Liver (tissue), 8 donors: ENCODE measurements at regions not wholly inside any gene's neighbourhood (a gene's known extent, or its start where the extent isn't known, plus 50 kb on each side); places are given as distances from the start of the nearest gene placed in this dataset.

Source experiments
- DNase-seq: peaks from one replicate; pipeline ENCODE4 v3.0.0-alpha.2; 2017; ENCODE audit warnings: low spot score
- H3K27ac ChIP-seq, 2 donors: one replicate each; pipeline ENCODE4 v1.7.0; 2013; ENCODE audit warnings: inconsistent platforms in 2 of 2, low read length in 2 of 2, control low read depth in 1 of 2, low read depth in 1 of 2, mild to moderate bottlenecking in 1 of 2
- H3K27me3 ChIP-seq, 4 donors: one replicate each; pipeline versions ENCODE4 v1.6.1 to v1.7.0; 2013; ENCODE audit warnings: low read length in 3 of 4, inconsistent platforms in 1 of 4, mild to moderate bottlenecking in 1 of 4, moderate library complexity in 1 of 4; ENCODE audit not compliant: control insufficient read depth in 4 of 4, insufficient read depth in 4 of 4
- H3K36me3 ChIP-seq, 4 donors: one replicate each; pipeline versions ENCODE4 v1.6.1 to v1.7.0; 2013; ENCODE audit warnings: low read length in 3 of 4, mild to moderate bottlenecking in 3 of 4, low read depth in 1 of 4, moderate library complexity in 1 of 4; ENCODE audit not compliant: control insufficient read depth in 4 of 4, insufficient read depth in 3 of 4
- H3K4me1 ChIP-seq, 4 donors: one replicate each; pipeline versions ENCODE4 v1.6.1 to v1.7.0; 2013; ENCODE audit warnings: low read length in 3 of 4, mild to moderate bottlenecking in 3 of 4, moderate library complexity in 1 of 4; ENCODE audit not compliant: control insufficient read depth in 4 of 4, insufficient read depth in 4 of 4
- H3K4me3 ChIP-seq, 3 donors: one replicate each; pipeline versions ENCODE4 v1.6.1 to v1.7.0; 2013; ENCODE audit warnings: low read length in 3 of 3, control low read depth in 1 of 3, low read depth in 1 of 3, mild to moderate bottlenecking in 1 of 3
- H3K9ac ChIP-seq, 2 donors: one replicate each; pipeline ENCODE4 v1.7.0; 2013; ENCODE audit warnings: low read length in 2 of 2, mild to moderate bottlenecking in 2 of 2, moderate library complexity in 2 of 2, control low read depth in 1 of 2, low read depth in 1 of 2
- H3K9me3 ChIP-seq, 4 donors: one replicate each; pipeline versions ENCODE4 v1.6.1 to v1.7.0; 2013; ENCODE audit warnings: low read length in 3 of 4; ENCODE audit not compliant: control insufficient read depth in 4 of 4
- EGR1 ChIP-seq, 2 donors: IDR thresholded peaks; 2 replicates each; pipeline ENCODE4 v1.6.1; 2016 to 2018; ENCODE audit warnings: antibody characterized with exemption in 2 of 2, low read depth in 2 of 2
- FOXA1 ChIP-seq: IDR thresholded peaks from 2 replicates; pipeline ENCODE4 v1.6.1; 2016; ENCODE audit warnings: antibody characterized with exemption
- FOXA2 ChIP-seq: IDR thresholded peaks from 2 replicates; pipeline ENCODE4 v1.6.1; 2016; ENCODE audit warnings: antibody characterized with exemption
- GABPA ChIP-seq, 2 donors: IDR thresholded peaks in 1 of 2; conservative IDR thresholded peaks in 1 of 2; 2 replicates each; pipeline ENCODE4 v1.6.1; 2016; ENCODE audit warnings: antibody characterized with exemption in 2 of 2, mild to moderate bottlenecking in 1 of 2, moderate library complexity in 1 of 2
- HNF4A ChIP-seq, 2 donors: conservative IDR thresholded peaks; 2 replicates each; pipeline ENCODE4 v1.6.1; 2016; ENCODE audit warnings: antibody characterized with exemption in 2 of 2, mild to moderate bottlenecking in 2 of 2
- JUND ChIP-seq, 2 donors: IDR thresholded peaks; 2 replicates each; pipeline ENCODE4 v1.6.1; 2016; ENCODE audit warnings: antibody characterized with exemption in 2 of 2
- NR2F2 ChIP-seq: IDR thresholded peaks from 2 replicates; pipeline ENCODE4 v1.6.1; 2016; ENCODE audit warnings: antibody characterized with exemption
- RAD21 ChIP-seq, 2 donors: IDR thresholded peaks; 2 replicates each; pipeline ENCODE4 v1.6.1; 2016; ENCODE audit warnings: antibody characterized with exemption in 2 of 2, mild to moderate bottlenecking in 2 of 2
- RXRA ChIP-seq, 2 donors: IDR thresholded peaks; 2 replicates each; pipeline ENCODE4 v1.6.1; 2017 to 2018; ENCODE audit warnings: antibody characterized with exemption in 2 of 2, mild to moderate bottlenecking in 1 of 2
- SP1 ChIP-seq: IDR thresholded peaks from 2 replicates; pipeline ENCODE4 v1.6.1; 2018; ENCODE audit warnings: antibody characterized with exemption, mild to moderate bottlenecking
- TAF1 ChIP-seq: conservative IDR thresholded peaks from 2 replicates; pipeline ENCODE4 v1.6.1; 2016; ENCODE audit warnings: antibody characterized with exemption, mild to moderate bottlenecking
- YY1 ChIP-seq: IDR thresholded peaks from 2 replicates; pipeline ENCODE4 v1.6.1; 2016; ENCODE audit warnings: antibody characterized with exemption, mild to moderate bottlenecking
- ZBTB33 ChIP-seq: IDR thresholded peaks from 2 replicates; pipeline ENCODE4 v1.6.1; 2016; ENCODE audit warnings: antibody characterized with exemption
- WGBS: extraction: QIAGEN DNeasy Blood & Tissue Kit; methylation state at CpG from one replicate; pipeline ENCODE4 v1.1.7; 2013; 5-methylcytosine and 5-hydroxymethylcytosine counted together
- TF ChIP-seq, protein P1 (sequence below): IDR thresholded peaks from 2 replicates; pipeline ENCODE4 v1.6.1; 2016; ENCODE audit warnings: antibody characterized with exemption
- TF ChIP-seq, protein P2 (sequence below): IDR thresholded peaks from 2 replicates; pipeline ENCODE4 v1.6.1; 2016; ENCODE audit warnings: antibody characterized with exemption, mild to moderate bottlenecking
- TF ChIP-seq, protein P3 (sequence below): IDR thresholded peaks from 2 replicates; pipeline ENCODE4 v1.6.1; 2016; ENCODE audit warnings: antibody characterized with exemption
- TF ChIP-seq, protein P4 (sequence below): fragments of 150-350 bp; IDR thresholded peaks from 2 replicates; pipeline ENCODE4 v1.5.1; 2017; ENCODE audit warnings: improper control_type of control experiment, low read depth, low read length; ENCODE audit not compliant: missing input control
- donor health status: healthy.
- donor health status: healthy.
- donor health status: healthy.
- donor health status: healthy.
- donor health status: healthy.

GRCh38 chr6:142531727-142532126 lies 229.9 kb downstream of the ADGRG6 start:
- H3K27ac ChIP-seq = no peak overlapping the region
- TF ChIP-seq EGR1 (IDR thresholded peaks at IDR 0.05; ENCODE audit: low read depth in 2 of 2) (no peak), RAD21 (IDR thresholded peaks at IDR 0.05) (no peak), HNF4A (conservative IDR thresholded peaks at IDR 0.05) (no peak), NR2F2 (no peak), RXRA (IDR thresholded peaks at IDR 0.05) (no peak), SP1 (no peak), YY1 (no peak), ZBTB33 (no peak), FOXA1 (no peak), JUND (IDR thresholded peaks at IDR 0.05) (no peak), GABPA (IDR thresholded peaks at IDR 0.05 in 1 of 2, conservative IDR thresholded peaks at IDR 0.05 in 1 of 2) (no peak), TAF1 (no peak), FOXA2 (no peak)
- TF ChIP-seq, protein P1, sequence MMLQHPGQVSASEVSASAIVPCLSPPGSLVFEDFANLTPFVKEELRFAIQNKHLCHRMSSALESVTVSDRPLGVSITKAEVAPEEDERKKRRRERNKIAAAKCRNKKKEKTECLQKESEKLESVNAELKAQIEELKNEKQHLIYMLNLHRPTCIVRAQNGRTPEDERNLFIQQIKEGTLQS = no peak
- TF ChIP-seq, protein P2, sequence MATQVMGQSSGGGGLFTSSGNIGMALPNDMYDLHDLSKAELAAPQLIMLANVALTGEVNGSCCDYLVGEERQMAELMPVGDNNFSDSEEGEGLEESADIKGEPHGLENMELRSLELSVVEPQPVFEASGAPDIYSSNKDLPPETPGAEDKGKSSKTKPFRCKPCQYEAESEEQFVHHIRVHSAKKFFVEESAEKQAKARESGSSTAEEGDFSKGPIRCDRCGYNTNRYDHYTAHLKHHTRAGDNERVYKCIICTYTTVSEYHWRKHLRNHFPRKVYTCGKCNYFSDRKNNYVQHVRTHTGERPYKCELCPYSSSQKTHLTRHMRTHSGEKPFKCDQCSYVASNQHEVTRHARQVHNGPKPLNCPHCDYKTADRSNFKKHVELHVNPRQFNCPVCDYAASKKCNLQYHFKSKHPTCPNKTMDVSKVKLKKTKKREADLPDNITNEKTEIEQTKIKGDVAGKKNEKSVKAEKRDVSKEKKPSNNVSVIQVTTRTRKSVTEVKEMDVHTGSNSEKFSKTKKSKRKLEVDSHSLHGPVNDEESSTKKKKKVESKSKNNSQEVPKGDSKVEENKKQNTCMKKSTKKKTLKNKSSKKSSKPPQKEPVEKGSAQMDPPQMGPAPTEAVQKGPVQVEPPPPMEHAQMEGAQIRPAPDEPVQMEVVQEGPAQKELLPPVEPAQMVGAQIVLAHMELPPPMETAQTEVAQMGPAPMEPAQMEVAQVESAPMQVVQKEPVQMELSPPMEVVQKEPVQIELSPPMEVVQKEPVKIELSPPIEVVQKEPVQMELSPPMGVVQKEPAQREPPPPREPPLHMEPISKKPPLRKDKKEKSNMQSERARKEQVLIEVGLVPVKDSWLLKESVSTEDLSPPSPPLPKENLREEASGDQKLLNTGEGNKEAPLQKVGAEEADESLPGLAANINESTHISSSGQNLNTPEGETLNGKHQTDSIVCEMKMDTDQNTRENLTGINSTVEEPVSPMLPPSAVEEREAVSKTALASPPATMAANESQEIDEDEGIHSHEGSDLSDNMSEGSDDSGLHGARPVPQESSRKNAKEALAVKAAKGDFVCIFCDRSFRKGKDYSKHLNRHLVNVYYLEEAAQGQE = no peak
- TF ChIP-seq, protein P3, sequence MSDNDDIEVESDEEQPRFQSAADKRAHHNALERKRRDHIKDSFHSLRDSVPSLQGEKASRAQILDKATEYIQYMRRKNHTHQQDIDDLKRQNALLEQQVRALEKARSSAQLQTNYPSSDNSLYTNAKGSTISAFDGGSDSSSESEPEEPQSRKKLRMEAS = no peak
- 86% methylated on average over 1 of the region's 1 CpG for WGBS
- no peaks in the 10 kb centered on the region for H3K4me1 ChIP-seq
- peaks cover 0 to 2% (median 0%) of the 10 kb centered on the region in 4 donors for H3K27me3 ChIP-seq
- no peak for DNase-seq
- H3K4me3 ChIP-seq = no peak overlapping the region
- peaks cover 0 to 10% (median 0%) of the 10 kb centered on the region in 4 donors for H3K9me3 ChIP-seq
- H3K9ac ChIP-seq = no peak overlapping the region
- H3K36me3 ChIP-seq = no peaks in the 10 kb centered on the region

DNA sequence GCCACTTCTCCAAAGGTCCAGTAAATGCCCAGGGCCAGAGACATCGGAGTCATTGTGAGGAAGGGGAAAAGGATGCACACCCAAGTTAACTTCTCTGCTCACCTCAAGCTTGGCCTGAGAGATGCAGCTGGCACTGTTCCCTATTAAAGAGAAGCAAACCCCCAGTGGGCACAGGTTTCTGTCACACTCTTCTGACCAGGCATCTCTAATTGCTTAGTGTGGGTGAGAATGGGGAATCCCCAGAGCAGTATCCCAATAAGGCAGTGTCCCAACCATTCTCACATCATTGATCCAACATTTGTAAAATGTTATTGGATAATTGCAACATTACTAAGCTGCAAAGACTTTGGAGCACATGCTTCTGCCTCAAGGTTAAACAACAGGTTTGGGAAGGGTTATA lies 232.3 kb downstream of the ADGRG6 start:
- WGBS = 91% methylated on average over 1 of the region's 1 CpG

More for the DNA sequence above, 232.3 kb downstream of the ADGRG6 start:
- Histone ChIP-seq H3K27ac (no peak overlapping the region), H3K27me3 (peaks cover 0 to 2% (median 0%) of the 10 kb centered on the region in 4 donors), H3K36me3 (no peaks in the 10 kb centered on the region), H3K4me3 (no peak overlapping the region), H3K9ac (no peak overlapping the region), H3K9me3 (peaks cover 0 to 10% (median 0%) of the 10 kb centered on the region in 4 donors), H3K4me1 (no peaks in the 10 kb centered on the region)
- no peak for TF ChIP-seq RXRA (IDR thresholded peaks at IDR 0.05)
- no peak for TF ChIP-seq HNF4A (conservative IDR thresholded peaks at IDR 0.05)
- TF ChIP-seq, protein P3 = no peak
- TF ChIP-seq JUND (IDR thresholded peaks at IDR 0.05) = no peak
- TF ChIP-seq NR2F2 = no peak
- TF ChIP-seq TAF1 = no peak
- TF ChIP-seq EGR1 (IDR thresholded peaks at IDR 0.05; ENCODE audit: low read depth in 2 of 2) = no peak
- no peak for TF ChIP-seq RAD21 (IDR thresholded peaks at IDR 0.05)
- TF ChIP-seq YY1 = no peak
- no peak for TF ChIP-seq GABPA (IDR thresholded peaks at IDR 0.05 in 1 of 2, conservative IDR thresholded peaks at IDR 0.05 in 1 of 2)
- TF ChIP-seq, protein P4, sequence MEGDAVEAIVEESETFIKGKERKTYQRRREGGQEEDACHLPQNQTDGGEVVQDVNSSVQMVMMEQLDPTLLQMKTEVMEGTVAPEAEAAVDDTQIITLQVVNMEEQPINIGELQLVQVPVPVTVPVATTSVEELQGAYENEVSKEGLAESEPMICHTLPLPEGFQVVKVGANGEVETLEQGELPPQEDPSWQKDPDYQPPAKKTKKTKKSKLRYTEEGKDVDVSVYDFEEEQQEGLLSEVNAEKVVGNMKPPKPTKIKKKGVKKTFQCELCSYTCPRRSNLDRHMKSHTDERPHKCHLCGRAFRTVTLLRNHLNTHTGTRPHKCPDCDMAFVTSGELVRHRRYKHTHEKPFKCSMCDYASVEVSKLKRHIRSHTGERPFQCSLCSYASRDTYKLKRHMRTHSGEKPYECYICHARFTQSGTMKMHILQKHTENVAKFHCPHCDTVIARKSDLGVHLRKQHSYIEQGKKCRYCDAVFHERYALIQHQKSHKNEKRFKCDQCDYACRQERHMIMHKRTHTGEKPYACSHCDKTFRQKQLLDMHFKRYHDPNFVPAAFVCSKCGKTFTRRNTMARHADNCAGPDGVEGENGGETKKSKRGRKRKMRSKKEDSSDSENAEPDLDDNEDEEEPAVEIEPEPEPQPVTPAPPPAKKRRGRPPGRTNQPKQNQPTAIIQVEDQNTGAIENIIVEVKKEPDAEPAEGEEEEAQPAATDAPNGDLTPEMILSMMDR = no peak
- no peak for DNase-seq
